Testis (tissue), 2 donors: ENCODE measurements at regions not wholly inside any gene's neighbourhood (a gene's known extent, or its start where the extent isn't known, plus 50 kb on each side); places are given as distances from the start of the nearest gene placed in this dataset.

Experiments used
- CTCF ChIP-seq, 3 experiments: fragments of 450-650 bp in 2 of 3; fragments of 200-600 bp in 1 of 3; sonication (generic) in 1 of 3; IDR thresholded peaks; one replicate each; pipeline ENCODE4 v1.5.1; 2016 to 2019; ENCODE audit warnings: antibody characterized with exemption in 3 of 3, mild to moderate bottlenecking in 2 of 3, moderate library complexity in 1 of 3
- POLR2A ChIP-seq: fragments of 450-650 bp; IDR thresholded peaks from one replicate; pipeline ENCODE4 v1.6.1; 2017; ENCODE audit warnings: antibody characterized with exemption, mild to moderate bottlenecking, moderate library complexity

GRCh38 chr5:100004969-100005368 is 530.2 kb upstream of the FAM174A start:
- TF ChIP-seq CTCF (IDR thresholded peaks at IDR 0.05) (no peak), POLR2A (no peak)
